ENCODE measurements at regions not wholly inside any gene's neighbourhood (a gene's known extent, or its start where the extent isn't known, plus 50 kb on each side); places are given as distances from the start of the nearest gene placed in this dataset.

GRCh38 chr3:72109327-72110259 is 324.6 kb upstream of the PROK2 start:
- H3K27me3 Mint-ChIP-seq (ENCODE audit: low read depth): peaks cover 4% of the 10 kb centered on the region
- ATAC-seq (replicated peaks in 1 of 2): no peak
- H3K4me3 Mint-ChIP-seq: no peak overlapping the region
- H3K27ac Mint-ChIP-seq: no peak overlapping the region
- no peaks in the 10 kb centered on the region for H3K36me3 Mint-ChIP-seq (ENCODE audit: insufficient read depth in 2 of 2)
- DNase-seq: no peak
- no peaks in the 10 kb centered on the region for H3K4me1 Mint-ChIP-seq (ENCODE audit: low read depth)
- no peaks in the 10 kb centered on the region for H3K9me3 Mint-ChIP-seq

- Mint-ChIP-seq H3K4me3 (no peak overlapping the region), H3K4me1 (ENCODE audit: low read depth) (peaks cover 26% of the 10 kb centered on the region), H3K36me3 (ENCODE audit: insufficient read depth in 2 of 2) (no peaks in the 10 kb centered on the region)
Observed at GRCh38 chr3:72105306-72105705, 320.4 kb upstream of the PROK2 start.

GRCh38 chr3:72102112-72102616 is 317.2 kb upstream of the PROK2 start:
- Mint-ChIP-seq H3K36me3 (ENCODE audit: insufficient read depth in 2 of 2) (no peaks in the 10 kb centered on the region), H3K27me3 (ENCODE audit: low read depth) (peaks cover 19% of the 10 kb centered on the region), H3K4me1 (ENCODE audit: low read depth) (peaks cover 38% of the 10 kb centered on the region), H3K9me3 (no peaks in the 10 kb centered on the region), H3K27ac (no peak overlapping the region), H3K4me3 (no peak overlapping the region)
- ATAC-seq (replicated peaks in 1 of 2): no peak
- DNase-seq: no peak

More at GRCh38 chr3:72105306-72105705, 320.4 kb upstream of the PROK2 start:
- H3K27ac Mint-ChIP-seq: no peak overlapping the region
- no peak for DNase-seq
- no peak for ATAC-seq (replicated peaks in 1 of 2)
- no peaks in the 10 kb centered on the region for H3K9me3 Mint-ChIP-seq
- peaks cover 11% of the 10 kb centered on the region for H3K27me3 Mint-ChIP-seq (ENCODE audit: low read depth)

DNA sequence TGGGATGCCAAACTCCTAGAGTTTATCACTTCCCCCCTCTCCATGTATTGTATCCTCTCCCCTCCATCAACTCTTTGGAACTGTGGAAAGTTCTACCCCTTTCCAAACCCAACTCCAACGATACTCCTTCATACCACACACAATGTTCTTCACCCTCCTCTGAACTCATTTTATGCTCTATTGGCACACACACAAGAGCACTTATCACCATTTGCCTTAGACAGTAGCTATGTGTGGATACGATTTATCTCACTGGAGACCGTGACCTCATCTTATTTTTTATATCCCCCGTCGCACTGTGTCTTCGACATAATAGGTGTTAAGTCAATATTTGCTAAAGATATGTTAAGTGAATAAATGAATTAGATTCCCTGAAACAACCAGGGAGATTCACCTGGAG is 316.5 kb upstream of the PROK2 start:
- Mint-ChIP-seq H3K4me1 (ENCODE audit: low read depth) (peaks cover 38% of the 10 kb centered on the region), H3K27ac (no peak overlapping the region), H3K4me3 (peak overlapping the region; percentile 86 to 87), H3K27me3 (ENCODE audit: low read depth) (peaks cover 26% of the 10 kb centered on the region), H3K9me3 (no peaks in the 10 kb centered on the region), H3K36me3 (ENCODE audit: insufficient read depth in 2 of 2) (no peaks in the 10 kb centered on the region)
- ATAC-seq (replicated peaks in 1 of 2) (no peak), DNase-seq (no peak)

- peak overlapping the region; percentile 86 to 87 for H3K4me3 Mint-ChIP-seq
- H3K36me3 Mint-ChIP-seq (ENCODE audit: insufficient read depth in 2 of 2): no peaks in the 10 kb centered on the region
Observed at GRCh38 chr3:72100601-72101187, 315.7 kb upstream of the PROK2 start.

DNA sequence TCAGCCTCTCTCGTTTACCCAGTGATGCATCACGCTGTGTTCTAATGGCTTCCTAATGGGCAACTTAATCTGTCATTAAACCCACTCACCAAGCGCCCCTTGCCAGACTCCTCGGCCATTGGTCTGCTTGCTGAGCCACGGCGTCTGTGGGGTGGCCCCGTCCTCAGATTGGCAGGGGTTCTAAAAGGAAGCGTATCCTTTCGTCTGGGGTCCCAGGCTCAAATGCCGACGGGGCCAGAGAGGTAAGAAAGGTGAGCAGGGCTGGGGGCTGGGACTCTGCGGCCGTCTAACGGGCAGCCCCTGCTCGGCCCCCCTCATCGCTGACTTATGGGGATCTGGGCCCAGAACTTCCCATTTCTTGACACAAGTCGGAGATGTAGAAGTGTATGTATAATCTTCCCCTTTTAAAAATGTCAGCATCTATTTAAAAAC is 315.1 kb upstream of the PROK2 start:
- Mint-ChIP-seq H3K4me3 (peak overlapping the region; percentile 86 to 87), H3K27ac (peak overlapping the region; percentile 82), H3K4me1 (ENCODE audit: low read depth) (peaks cover 38% of the 10 kb centered on the region), H3K9me3 (no peaks in the 10 kb centered on the region), H3K36me3 (ENCODE audit: insufficient read depth in 2 of 2) (no peaks in the 10 kb centered on the region), H3K27me3 (ENCODE audit: low read depth) (peaks cover 28% of the 10 kb centered on the region)
- ATAC-seq (replicated peaks in 1 of 2) (no peak), DNase-seq (no peak)

More at GRCh38 chr3:72100601-72101187, 315.7 kb upstream of the PROK2 start:
- H3K4me1 Mint-ChIP-seq (ENCODE audit: low read depth): peaks cover 38% of the 10 kb centered on the region
- peaks cover 28% of the 10 kb centered on the region for H3K27me3 Mint-ChIP-seq (ENCODE audit: low read depth)
- H3K27ac Mint-ChIP-seq: peak overlapping the region; percentile 82
- peak; percentile 94 to 96 for DNase-seq
- H3K9me3 Mint-ChIP-seq: no peaks in the 10 kb centered on the region
- ATAC-seq (replicated peaks in 1 of 2): peak; percentile 93

DNA sequence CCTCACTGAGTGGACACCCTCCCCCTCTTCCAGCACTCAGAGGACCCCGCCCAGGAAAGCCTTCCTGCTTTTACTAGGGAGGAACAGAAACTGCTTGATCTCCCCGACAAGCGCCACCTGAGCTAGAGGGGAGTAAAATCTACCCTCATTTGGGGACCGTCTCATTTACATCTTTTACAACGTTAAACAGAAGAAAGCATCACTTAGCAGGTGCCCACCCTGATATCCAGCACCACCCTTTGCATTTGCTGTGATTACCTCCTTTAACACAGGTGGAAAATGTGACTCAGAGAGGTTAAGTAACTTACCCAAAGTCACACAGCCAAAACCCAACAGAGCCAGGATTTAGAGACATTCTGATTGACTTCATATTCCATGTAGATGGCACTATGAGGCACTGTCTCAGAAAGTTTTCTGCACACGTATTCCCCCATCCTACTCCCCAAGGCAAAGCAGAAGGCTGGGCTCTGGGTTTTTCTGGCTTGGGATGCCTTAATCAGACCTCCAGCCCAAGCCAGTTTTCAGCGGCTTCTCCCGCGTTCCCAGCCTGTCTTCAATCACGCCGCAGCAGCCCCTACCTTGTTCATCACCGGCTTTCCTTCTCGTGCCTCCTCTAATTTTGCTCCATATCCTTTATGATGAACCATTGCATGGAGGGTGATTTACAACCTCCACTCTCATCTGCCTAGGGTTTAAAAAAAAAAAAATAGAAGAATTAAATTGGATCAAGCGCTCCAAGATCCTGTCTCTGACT is 314.6 kb upstream of the PROK2 start:
- Mint-ChIP-seq H3K27ac (no peak overlapping the region), H3K4me1 (ENCODE audit: low read depth) (peaks cover 38% of the 10 kb centered on the region), H3K27me3 (ENCODE audit: low read depth) (peaks cover 28% of the 10 kb centered on the region), H3K36me3 (ENCODE audit: insufficient read depth in 2 of 2) (no peaks in the 10 kb centered on the region), H3K4me3 (peak overlapping the region; percentile 86 to 87), H3K9me3 (no peaks in the 10 kb centered on the region)
- no peak for ATAC-seq (replicated peaks in 1 of 2)
- no peak for DNase-seq

DNA sequence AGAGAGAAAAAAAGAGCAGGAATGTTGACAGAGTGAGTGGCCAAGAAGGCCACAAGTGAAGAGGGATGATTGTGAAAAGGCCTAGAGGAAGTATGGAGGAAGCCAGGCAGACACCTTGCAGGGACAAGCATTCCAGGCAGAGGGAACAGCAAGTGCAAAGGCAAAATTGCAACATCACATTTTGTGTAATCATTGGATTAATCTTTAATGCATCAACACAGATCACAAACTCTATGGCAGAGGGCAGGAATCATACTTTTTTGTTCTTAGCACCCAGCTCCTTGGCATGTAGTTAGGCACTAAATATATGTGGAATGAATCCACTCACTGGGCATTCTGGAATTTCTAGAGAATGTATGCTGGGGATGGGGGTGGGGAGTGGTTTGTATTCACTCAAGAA is 312.1 kb upstream of the PROK2 start:
- ATAC-seq (replicated peaks in 1 of 2): no peak
- no peak for DNase-seq
- Mint-ChIP-seq H3K4me1 (ENCODE audit: low read depth) (peaks cover 30% of the 10 kb centered on the region), H3K27ac (no peak overlapping the region), H3K27me3 (ENCODE audit: low read depth) (peaks cover 18% of the 10 kb centered on the region), H3K36me3 (ENCODE audit: insufficient read depth in 2 of 2) (no peaks in the 10 kb centered on the region), H3K9me3 (no peaks in the 10 kb centered on the region), H3K4me3 (no peak overlapping the region)

DNA sequence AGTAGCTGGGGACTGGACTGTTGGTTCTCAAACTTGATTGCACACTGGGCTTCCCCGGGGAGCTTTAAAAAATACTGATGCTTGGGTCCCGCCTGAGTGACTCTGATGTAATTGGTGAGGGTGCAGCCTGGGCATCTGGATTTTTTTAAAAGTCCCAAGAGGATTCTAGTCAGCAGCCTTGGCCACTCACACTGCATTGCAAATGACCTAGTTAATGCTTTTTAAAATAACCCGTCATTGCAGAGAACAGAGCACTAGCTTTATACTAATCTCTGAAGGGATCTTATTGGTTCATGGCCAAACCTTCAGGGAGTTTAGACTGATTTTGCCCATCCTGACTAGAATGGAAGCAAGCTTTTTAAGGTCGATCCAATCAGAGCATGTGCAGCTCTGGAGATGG is 310.6 kb upstream of the PROK2 start:
- H3K4me1 Mint-ChIP-seq (ENCODE audit: low read depth): peaks cover 15% of the 10 kb centered on the region
- no peak overlapping the region for H3K4me3 Mint-ChIP-seq
- H3K36me3 Mint-ChIP-seq (ENCODE audit: insufficient read depth in 2 of 2): no peaks in the 10 kb centered on the region
- peaks cover 24% of the 10 kb centered on the region for H3K27me3 Mint-ChIP-seq (ENCODE audit: low read depth)
- H3K27ac Mint-ChIP-seq: no peak overlapping the region
- H3K9me3 Mint-ChIP-seq: no peaks in the 10 kb centered on the region
- no peak for ATAC-seq (replicated peaks in 1 of 2)
- no peak for DNase-seq

DNA sequence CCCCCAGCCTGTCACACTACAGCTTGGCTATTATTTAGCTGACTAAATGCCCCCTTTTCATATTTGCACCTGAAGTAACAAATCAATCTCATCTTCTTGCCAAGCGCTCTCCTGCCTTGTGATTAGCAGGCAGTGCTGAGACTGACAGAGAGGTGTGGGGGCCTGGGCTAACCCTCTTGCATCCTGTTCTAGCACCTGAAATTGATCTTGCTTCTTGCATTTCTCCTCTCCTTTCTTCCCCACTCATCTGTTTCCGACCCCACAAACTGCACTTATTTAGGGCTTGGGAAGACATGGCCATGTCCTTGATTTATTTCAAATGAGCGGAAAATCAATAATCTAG is 309.0 kb upstream of the PROK2 start:
- Mint-ChIP-seq H3K27me3 (ENCODE audit: low read depth) (peaks cover 20% of the 10 kb centered on the region), H3K27ac (no peak overlapping the region), H3K36me3 (ENCODE audit: insufficient read depth in 2 of 2) (no peaks in the 10 kb centered on the region), H3K4me3 (no peak overlapping the region), H3K4me1 (ENCODE audit: low read depth) (no peaks in the 10 kb centered on the region), H3K9me3 (no peaks in the 10 kb centered on the region)
- ATAC-seq (replicated peaks in 1 of 2): no peak
- no peak for DNase-seq

- Mint-ChIP-seq H3K36me3 (ENCODE audit: insufficient read depth in 2 of 2) (no peaks in the 10 kb centered on the region), H3K4me3 (no peak overlapping the region), H3K4me1 (ENCODE audit: low read depth) (no peaks in the 10 kb centered on the region), H3K27ac (peak overlapping the region; percentile 13), H3K27me3 (ENCODE audit: low read depth) (peaks cover 20% of the 10 kb centered on the region), H3K9me3 (no peaks in the 10 kb centered on the region)
- no peak for ATAC-seq (replicated peaks in 1 of 2)
- no peak for DNase-seq
Observed at GRCh38 chr3:72093270-72093991, 308.5 kb upstream of the PROK2 start.

GRCh38 chr3:72092778-72093177 is 307.8 kb upstream of the PROK2 start:
- DNase-seq (no peak), ATAC-seq (replicated peaks in 1 of 2) (no peak)
- no peak overlapping the region for H3K4me3 Mint-ChIP-seq
- H3K9me3 Mint-ChIP-seq: no peaks in the 10 kb centered on the region
- H3K4me1 Mint-ChIP-seq (ENCODE audit: low read depth): no peaks in the 10 kb centered on the region
- H3K27me3 Mint-ChIP-seq (ENCODE audit: low read depth): peaks cover 20% of the 10 kb centered on the region
- no peaks in the 10 kb centered on the region for H3K36me3 Mint-ChIP-seq (ENCODE audit: insufficient read depth in 2 of 2)
- peak overlapping the region; percentile 13 for H3K27ac Mint-ChIP-seq
